GM12892 (cell line): ENCODE measurements at regions not wholly inside any gene's neighbourhood (a gene's known extent, or its start where the extent isn't known, plus 50 kb on each side); places are given as distances from the start of the nearest gene placed in this dataset.

Source experiments
- POLR2A ChIP-seq: IDR thresholded peaks from 2 replicates; pipeline ENCODE4 v1.6.1; 2011; ENCODE audit warnings: low read depth, low read length, control low read depth
- POLR2AphosphoS5 ChIP-seq: IDR thresholded peaks from 2 replicates; pipeline ENCODE4 v1.6.1; 2011; ENCODE audit warnings: low read depth, low read length, control low read depth
- TAF1 ChIP-seq: IDR thresholded peaks from 2 replicates; pipeline ENCODE4 v1.6.1; 2011; ENCODE audit warnings: low read depth, mild to moderate bottlenecking, control low read depth, low read length, borderline replicate concordance

GRCh38 chr1:233547726-233548125 is 66.2 kb upstream of the KCNK1 start:
- TF ChIP-seq POLR2A, result no peak
- TF ChIP-seq POLR2AphosphoS5, result no peak
- no peak for TF ChIP-seq TAF1
